T-helper 1 cell treated with Interleukin-12 subunit alpha and Interleukin-12 subunit beta and Interleukin-4 antibody, amounts not matched to agents 30 μg/mL and 1 μg/mL, for 36 hours (primary cell): ENCODE measurements at regions not wholly inside any gene's neighbourhood (a gene's known extent, or its start where the extent isn't known, plus 50 kb on each side); places are given as distances from the start of the nearest gene placed in this dataset.
"Not testable (repeated sequence)": the region's sequence is repeated elsewhere in the genome, so short reads cannot be mapped to it uniquely, and the experiment has no call there.

Experiments used
- H3K27ac Mint-ChIP-seq: one replicate; pipeline ENCODE4 v1.8.0; 2021; ENCODE audit warnings: mild to moderate bottlenecking, mixed read lengths
- H3K27me3 Mint-ChIP-seq: one replicate; pipeline ENCODE4 v1.8.0; 2021; ENCODE audit warnings: low read depth, mixed read lengths
- H3K36me3 Mint-ChIP-seq: one replicate; pipeline ENCODE4 v1.8.0; 2021; ENCODE audit warnings: low read depth, mixed read lengths
- H3K4me1 Mint-ChIP-seq: one replicate; pipeline ENCODE4 v1.8.0; 2021; ENCODE audit warnings: low read depth, mixed read lengths
- H3K4me3 Mint-ChIP-seq: one replicate; pipeline ENCODE4 v1.8.0; 2021; ENCODE audit warnings: mild to moderate bottlenecking, moderate library complexity, mixed read lengths
- H3K9me3 Mint-ChIP-seq: one replicate; pipeline ENCODE4 v1.8.0; 2021; ENCODE audit warnings: mixed read lengths

GRCh38 chr7:63040336-63040735, 958.3 kb upstream of the ZNF722 start:
- no peaks in the 10 kb centered on the region for H3K4me1 Mint-ChIP-seq
- H3K36me3 Mint-ChIP-seq, result no peaks in the 10 kb centered on the region
- H3K4me3 Mint-ChIP-seq, result no peak overlapping the region
- H3K27me3 Mint-ChIP-seq, result no peaks in the 10 kb centered on the region
- no peak overlapping the region for H3K27ac Mint-ChIP-seq
- peaks cover 68% of the 10 kb centered on the region for H3K9me3 Mint-ChIP-seq

- H3K36me3 Mint-ChIP-seq, result no peaks in the 10 kb centered on the region
- H3K4me1 Mint-ChIP-seq, result no peaks in the 10 kb centered on the region
- no peak overlapping the region for H3K4me3 Mint-ChIP-seq
- H3K27ac Mint-ChIP-seq, result no peak overlapping the region
- peaks cover 60% of the 10 kb centered on the region for H3K9me3 Mint-ChIP-seq
- no peaks in the 10 kb centered on the region for H3K27me3 Mint-ChIP-seq
Measured at GRCh38 chr7:63040966-63041610, 957.6 kb upstream of the ZNF722 start.

GRCh38 chr7:63041786-63042185, 956.9 kb upstream of the ZNF722 start:
- Mint-ChIP-seq H3K4me3 (no peak overlapping the region), H3K4me1 (no peaks in the 10 kb centered on the region), H3K27me3 (no peaks in the 10 kb centered on the region), H3K27ac (no peak overlapping the region), H3K9me3 (peaks cover 56% of the 10 kb centered on the region), H3K36me3 (no peaks in the 10 kb centered on the region)

GRCh38 chr7:63042730-63043511, 955.7 kb upstream of the ZNF722 start:
- H3K9me3 Mint-ChIP-seq, result peaks cover 55% of the 10 kb centered on the region
- H3K27ac Mint-ChIP-seq, result no peak overlapping the region
- H3K36me3 Mint-ChIP-seq, result no peaks in the 10 kb centered on the region
- no peaks in the 10 kb centered on the region for H3K27me3 Mint-ChIP-seq
- H3K4me1 Mint-ChIP-seq, result no peaks in the 10 kb centered on the region
- H3K4me3 Mint-ChIP-seq, result no peak overlapping the region

- Mint-ChIP-seq H3K27ac (no peak overlapping the region), H3K36me3 (no peaks in the 10 kb centered on the region), H3K9me3 (peaks cover 54% of the 10 kb centered on the region), H3K4me3 (no peak overlapping the region), H3K27me3 (no peaks in the 10 kb centered on the region), H3K4me1 (no peaks in the 10 kb centered on the region)
Measured at GRCh38 chr7:63043657-63044543, 954.7 kb upstream of the ZNF722 start.

- H3K9me3 Mint-ChIP-seq, result peaks cover 47% of the 10 kb centered on the region
- no peaks in the 10 kb centered on the region for H3K27me3 Mint-ChIP-seq
- no peaks in the 10 kb centered on the region for H3K36me3 Mint-ChIP-seq
- H3K4me3 Mint-ChIP-seq, result no peak overlapping the region
- no peak overlapping the region for H3K27ac Mint-ChIP-seq
- H3K4me1 Mint-ChIP-seq, result no peaks in the 10 kb centered on the region
Measured at GRCh38 chr7:63044721-63045120, 953.9 kb upstream of the ZNF722 start.

GRCh38 chr7:63045575-63045974, 953.1 kb upstream of the ZNF722 start:
- Mint-ChIP-seq H3K27me3 (no peaks in the 10 kb centered on the region), H3K36me3 (no peaks in the 10 kb centered on the region), H3K9me3 (peaks cover 47% of the 10 kb centered on the region), H3K4me1 (no peaks in the 10 kb centered on the region), H3K27ac (no peak overlapping the region), H3K4me3 (no peak overlapping the region)

- Mint-ChIP-seq H3K27ac (no peak overlapping the region), H3K9me3 (peaks cover 48% of the 10 kb centered on the region), H3K4me1 (no peaks in the 10 kb centered on the region), H3K27me3 (no peaks in the 10 kb centered on the region), H3K4me3 (no peak overlapping the region), H3K36me3 (no peaks in the 10 kb centered on the region)
Measured at GRCh38 chr7:63046612-63047011, 952.0 kb upstream of the ZNF722 start.

- Mint-ChIP-seq H3K4me3 (no peak overlapping the region), H3K27ac (no peak overlapping the region), H3K36me3 (no peaks in the 10 kb centered on the region), H3K9me3 (peaks cover 45% of the 10 kb centered on the region), H3K4me1 (no peaks in the 10 kb centered on the region), H3K27me3 (no peaks in the 10 kb centered on the region)
Measured at GRCh38 chr7:63047061-63047460, 951.6 kb upstream of the ZNF722 start.

- Mint-ChIP-seq H3K9me3 (peaks cover 40% of the 10 kb centered on the region), H3K4me1 (no peaks in the 10 kb centered on the region), H3K27me3 (no peaks in the 10 kb centered on the region), H3K4me3 (no peak overlapping the region), H3K27ac (no peak overlapping the region), H3K36me3 (no peaks in the 10 kb centered on the region)
Measured at GRCh38 chr7:63047546-63047945, 951.1 kb upstream of the ZNF722 start.

GRCh38 chr7:63054191-63054661, 944.4 kb upstream of the ZNF722 start:
- no peaks in the 10 kb centered on the region for H3K4me1 Mint-ChIP-seq
- H3K36me3 Mint-ChIP-seq, result no peaks in the 10 kb centered on the region

GRCh38 chr7:63057265-63057664, 941.4 kb upstream of the ZNF722 start:
- no peaks in the 10 kb centered on the region for H3K36me3 Mint-ChIP-seq
- H3K9me3 Mint-ChIP-seq, result peaks cover 18% of the 10 kb centered on the region
- no peak overlapping the region for H3K27ac Mint-ChIP-seq
- no peaks in the 10 kb centered on the region for H3K27me3 Mint-ChIP-seq
- no peak overlapping the region for H3K4me3 Mint-ChIP-seq
- H3K4me1 Mint-ChIP-seq, result no peaks in the 10 kb centered on the region

More at GRCh38 chr7:63054191-63054661, 944.4 kb upstream of the ZNF722 start:
- H3K27me3 Mint-ChIP-seq, result no peaks in the 10 kb centered on the region
- H3K27ac Mint-ChIP-seq, result no peak overlapping the region
- peaks cover 25% of the 10 kb centered on the region for H3K9me3 Mint-ChIP-seq
- H3K4me3 Mint-ChIP-seq, result no peak overlapping the region

GRCh38 chr7:63060701-63061100, 937.9 kb upstream of the ZNF722 start:
- not testable (repeated sequence) for H3K27me3 Mint-ChIP-seq, H3K4me1 Mint-ChIP-seq, H3K27ac Mint-ChIP-seq, H3K4me3 Mint-ChIP-seq, H3K36me3 Mint-ChIP-seq
- peaks cover 17% of the 10 kb centered on the region for H3K9me3 Mint-ChIP-seq

- H3K4me3 Mint-ChIP-seq, result no peak overlapping the region
- H3K9me3 Mint-ChIP-seq, result peaks cover 36% of the 10 kb centered on the region
- no peak overlapping the region for H3K27ac Mint-ChIP-seq
- no peaks in the 10 kb centered on the region for H3K27me3 Mint-ChIP-seq
- no peaks in the 10 kb centered on the region for H3K36me3 Mint-ChIP-seq
- no peaks in the 10 kb centered on the region for H3K4me1 Mint-ChIP-seq
Measured at GRCh38 chr7:63065684-63066083, 933.0 kb upstream of the ZNF722 start.
